ENCODE measurements at regions not wholly inside any gene's neighbourhood (a gene's known extent, or its start where the extent isn't known, plus 50 kb on each side); places are given as distances from the start of the nearest gene placed in this dataset.

DNA sequence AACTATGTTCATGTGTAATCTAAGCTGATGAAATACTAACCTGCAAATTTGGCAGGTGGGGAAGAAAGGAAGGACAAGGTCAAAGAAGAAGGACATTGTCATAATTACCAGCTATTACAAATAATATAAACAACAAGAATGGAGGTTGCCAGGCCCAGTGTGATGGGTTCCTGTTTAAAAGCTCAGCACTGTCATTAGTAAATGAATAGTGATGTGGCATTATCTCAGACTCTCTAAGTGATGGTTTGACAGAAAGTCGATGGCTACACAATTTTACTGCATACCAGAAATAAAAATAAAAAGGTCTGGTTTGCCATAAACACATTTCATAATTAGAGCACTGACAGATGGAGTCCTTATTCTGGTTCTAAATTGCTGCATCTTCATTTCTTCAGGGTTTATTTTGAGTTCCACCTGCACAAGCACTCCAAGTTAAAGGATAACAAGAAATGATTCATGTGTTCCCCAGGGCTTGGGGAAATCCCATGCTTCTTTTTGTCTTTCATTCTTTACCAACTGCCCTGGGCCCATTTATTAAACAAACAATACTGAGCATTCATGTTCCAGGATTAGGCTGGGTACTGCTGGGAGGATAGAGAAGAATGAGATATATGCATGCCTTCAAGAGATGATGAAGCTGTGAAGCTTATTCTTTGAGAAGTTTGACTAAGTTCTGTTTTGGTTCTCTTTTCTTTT, 367.8 kb upstream of the RASGEF1B start:
- TF ChIP-seq REST (IDR thresholded peaks at IDR 0.05; ENCODE audit: insufficient read depth in 1 of 2, low read depth in 2 of 2, low read length in 2 of 2) = no peak
- no peak for TF ChIP-seq POLR2AphosphoS5 (IDR thresholded peaks at IDR 0.05; ENCODE audit: low read depth, low read length)
